MCF 10A (cell line): ENCODE measurements at regions not wholly inside any gene's neighbourhood (a gene's known extent, or its start where the extent isn't known, plus 50 kb on each side); places are given as distances from the start of the nearest gene placed in this dataset.
"Not testable (repeated sequence)": the region's sequence is repeated elsewhere in the genome, so short reads cannot be mapped to it uniquely, and the experiment has no call there.

Experiments used
- BruUV-seq: library from RNA; stranded (reverse); fragments of 400-500 nt; replicated peaks from 2 replicates; lab custom pipeline; 2021; lab: Mats Ljungman, UMichigan
- CTCF ChIA-PET: fragments of 300-600 bp; sonication (Branson Sonifier 250); formaldehyde crosslinking; extraction: SDS; loops from one replicate; lab custom pipeline; 2021; ENCODE audit warnings: antibody characterized with exemption, inconsistent platforms; lab: Yijun Ruan, JAX
- POLR2A ChIA-PET: fragments of 300-600, 350-650 bp; sonication (Branson Sonifier 250); formaldehyde crosslinking; extraction: SDS; loops from one replicate; lab custom pipeline; 2020; ENCODE audit warnings: antibody characterized with exemption, inconsistent platforms; lab: Yijun Ruan, JAX
- DNase-seq: peaks from one replicate; pipeline ENCODE4 v3.0.0-alpha.2; 2018; ENCODE audit not compliant: unreplicated experiment
- H3K27ac Mint-ChIP-seq: one replicate; pipeline ENCODE4 v1.8.0; 2022; ENCODE audit warnings: mild to moderate bottlenecking, low read depth, mixed read lengths; ENCODE audit not compliant: unreplicated experiment
- H3K27me3 Mint-ChIP-seq: one replicate; pipeline ENCODE4 v1.8.0; 2022; ENCODE audit warnings: mixed read lengths; ENCODE audit not compliant: insufficient read depth, unreplicated experiment
- H3K36me3 Mint-ChIP-seq: one replicate; pipeline ENCODE4 v1.8.0; 2022; ENCODE audit warnings: mild to moderate bottlenecking, moderate library complexity, mixed read lengths; ENCODE audit not compliant: insufficient read depth, unreplicated experiment
- H3K4me1 Mint-ChIP-seq: one replicate; pipeline ENCODE4 v1.8.0; 2022; ENCODE audit warnings: mixed read lengths; ENCODE audit not compliant: insufficient read depth, unreplicated experiment
- H3K4me3 Mint-ChIP-seq: one replicate; pipeline ENCODE4 v1.8.0; 2022; ENCODE audit warnings: mild to moderate bottlenecking, moderate library complexity, mixed read lengths; ENCODE audit not compliant: unreplicated experiment
- H3K9me3 Mint-ChIP-seq: one replicate; pipeline ENCODE4 v1.8.0; 2022; ENCODE audit warnings: mixed read lengths; ENCODE audit not compliant: unreplicated experiment
- CTCF ChIP-seq: fragments of 200-600 bp; IDR thresholded peaks from one replicate; pipeline ENCODE4 v1.8.0; 2022; ENCODE audit warnings: antibody characterized with exemption, mild to moderate bottlenecking; ENCODE audit not compliant: unreplicated experiment
- intact Hi-C: fragments of 100-400 bp; cut with micrococcal nuclease; formaldehyde crosslinking; loops from 2 replicates; pipeline ENCODE4 v1.14.1; 2022

- CTCF ChIA-PET, result interaction anchor here (0.6 to 4.8 kb wide), 52 partner anchors 9 to 1005 kb away, joined by 3 to 33 read pairs (median 4); partner anchors contain the start of gene FAM124B
- intact Hi-C loops, result loop anchor here (1.0 to 10.0 kb wide), 4 partner anchors 127 to 686 kb away; no protein-coding TSS in a partner anchor
- TF ChIP-seq CTCF, result peak; percentile 64
These were observed 65.2 kb downstream of the CCDC195 start for GRCh38 chr2:224650815-224651439.

GRCh38 chr2:224647684-224648083 is 62.5 kb upstream of the CUL3 start:
- H3K36me3 Mint-ChIP-seq, H3K27me3 Mint-ChIP-seq, H3K9me3 Mint-ChIP-seq, H3K4me3 Mint-ChIP-seq, DNase-seq, BruUV-seq, H3K27ac Mint-ChIP-seq, POLR2A ChIA-PET: not testable (repeated sequence)
- intact Hi-C loops, result loop anchor here (10.0 kb wide), 1 partner anchor 183 kb away; no protein-coding TSS in a partner anchor
- peaks cover 13% of the 10 kb centered on the region for H3K4me1 Mint-ChIP-seq
- CTCF ChIA-PET, result interaction anchor here (0.9 to 4.8 kb wide), 7 partner anchors 13 to 295 kb away, joined by 3 to 32 read pairs (median 4); no protein-coding TSS in a partner anchor

More at GRCh38 chr2:224650815-224651439, 65.2 kb downstream of the CCDC195 start:
- Mint-ChIP-seq H3K27ac (no peak overlapping the region), H3K4me3 (no peak overlapping the region), H3K9me3 (no peaks in the 10 kb centered on the region), H3K36me3 (no peaks in the 10 kb centered on the region), H3K27me3 (peaks cover 9% of the 10 kb centered on the region), H3K4me1 (peaks cover 8% of the 10 kb centered on the region)
- BruUV-seq, result no TSS peak
- peak; percentile 70 for DNase-seq
- POLR2A ChIA-PET, result no interaction called here

- intact Hi-C loops, result loop anchor here (1.0 to 10.0 kb wide), 2 partner anchors 182 to 289 kb away; no protein-coding TSS in a partner anchor
- Mint-ChIP-seq H3K36me3 (no peaks in the 10 kb centered on the region), H3K9me3 (no peaks in the 10 kb centered on the region), H3K4me3 (no peak overlapping the region), H3K27me3 (peaks cover 8% of the 10 kb centered on the region), H3K27ac (no peak overlapping the region), H3K4me1 (peaks cover 13% of the 10 kb centered on the region)
- CTCF ChIA-PET, result interaction anchor here (0.6 to 2.3 kb wide), 18 partner anchors 10 to 747 kb away, joined by 3 to 11 read pairs (median 4); no protein-coding TSS in a partner anchor
- peak; percentile 23 for TF ChIP-seq CTCF
- DNase-seq, result peak; percentile 15
- POLR2A ChIA-PET, result no interaction called here
- no TSS peak for BruUV-seq
These were observed 61.2 kb upstream of the CUL3 start for GRCh38 chr2:224646242-224646846.

GRCh38 chr2:224645722-224646121 is 60.6 kb upstream of the CUL3 start:
- H3K36me3 Mint-ChIP-seq, result no peaks in the 10 kb centered on the region
- H3K27ac Mint-ChIP-seq, result no peak overlapping the region
- CTCF ChIA-PET, result interaction anchor here (0.6 to 2.3 kb wide), 10 partner anchors 9 to 290 kb away, joined by 3 to 11 read pairs (median 4); no protein-coding TSS in a partner anchor
- peaks cover 2% of the 10 kb centered on the region for H3K27me3 Mint-ChIP-seq
- POLR2A ChIA-PET, result no interaction called here
- intact Hi-C loops, result loop anchor here (1.0 to 10.0 kb wide), 2 partner anchors 181 to 288 kb away; no protein-coding TSS in a partner anchor
- no TSS peak for BruUV-seq
- H3K9me3 Mint-ChIP-seq, result no peaks in the 10 kb centered on the region
- no peak for DNase-seq
- H3K4me3 Mint-ChIP-seq, result no peak overlapping the region
- no peak for TF ChIP-seq CTCF
- H3K4me1 Mint-ChIP-seq, result peaks cover 8% of the 10 kb centered on the region
